MG63 (cell line): ENCODE measurements at regions not wholly inside any gene's neighbourhood (a gene's known extent, or its start where the extent isn't known, plus 50 kb on each side); places are given as distances from the start of the nearest gene placed in this dataset.

Experiments used
- DNase-seq: peaks from one replicate; pipeline ENCODE4 v3.0.0-alpha.2; 2020
- H3K27me3 ChIP-seq: fragments of 250-450 bp; sonication (Bioruptor Pico); 2 replicates; pipeline ENCODE4 v1.5.1; 2020; ENCODE audit warnings: mild to moderate bottlenecking, moderate library complexity
- H3K36me3 ChIP-seq: fragments of 250-450 bp; sonication (Bioruptor Pico); 2 replicates; pipeline ENCODE4 v1.5.1; 2020; ENCODE audit warnings: mild to moderate bottlenecking, moderate library complexity
- H3K4me3 ChIP-seq: fragments of 250-450 bp; sonication (Bioruptor Pico); 2 replicates; pipeline ENCODE4 v1.5.1; 2020; ENCODE audit warnings: mild to moderate bottlenecking, moderate library complexity
- H3K9me3 ChIP-seq: fragments of 250-450 bp; sonication (Bioruptor Pico); 2 replicates; pipeline ENCODE4 v1.5.1; 2020; ENCODE audit warnings: mild to moderate bottlenecking, moderate library complexity

GRCh38 chr21:26626187-26626586 is 53.1 kb upstream of the CYYR1 start:
- no peaks in the 10 kb centered on the region for H3K36me3 ChIP-seq
- no peak for DNase-seq
- no peaks in the 10 kb centered on the region for H3K9me3 ChIP-seq
- no peaks in the 10 kb centered on the region for H3K27me3 ChIP-seq
- H3K4me3 ChIP-seq: no peak overlapping the region

DNA sequence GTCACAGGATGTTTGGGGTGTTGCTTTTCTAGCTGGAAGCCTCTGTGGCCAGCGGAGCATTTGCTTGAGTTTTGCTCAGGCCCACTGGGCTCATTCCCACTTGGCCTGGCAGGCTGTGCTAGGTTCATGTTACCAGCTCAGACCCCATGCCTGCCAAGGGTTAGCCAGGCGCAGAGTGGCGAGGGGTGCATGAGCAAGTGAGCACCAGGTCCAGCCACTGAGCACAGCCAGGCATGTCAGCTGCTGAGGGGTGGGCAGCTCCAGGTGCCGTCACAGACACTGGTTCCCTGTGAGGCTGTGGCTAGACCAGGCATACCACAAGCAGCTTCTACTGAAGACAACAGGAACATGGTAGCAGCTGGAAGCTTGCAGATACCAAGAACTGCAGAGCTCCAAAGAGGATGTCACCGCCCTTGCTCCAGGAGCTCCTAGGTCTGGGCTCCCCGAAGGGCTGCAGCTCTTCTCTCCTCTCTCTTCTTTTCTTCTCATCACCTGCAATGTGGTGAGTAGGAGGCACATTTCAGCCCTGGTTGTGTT is 52.0 kb upstream of the CYYR1 start:
- Histone ChIP-seq H3K36me3 (no peaks in the 10 kb centered on the region), H3K9me3 (no peaks in the 10 kb centered on the region), H3K4me3 (no peak overlapping the region), H3K27me3 (no peaks in the 10 kb centered on the region)
- DNase-seq: no peak
